HG02759 (cell line): ENCODE measurements at regions not wholly inside any gene's neighbourhood (a gene's known extent, or its start where the extent isn't known, plus 50 kb on each side); places are given as distances from the start of the nearest gene placed in this dataset.
"Not testable (repeated sequence)": the region's sequence is repeated elsewhere in the genome, so short reads cannot be mapped to it uniquely, and the experiment has no call there.

ENCODE experiments used
- ATAC-seq: cut with Tn5 transposase; IDR thresholded peaks from one replicate; pipeline ENCODE4 v1.9.1; 2021; ENCODE audit warnings: mild to moderate bottlenecking, moderate library complexity; ENCODE audit not compliant: unreplicated experiment

DNA sequence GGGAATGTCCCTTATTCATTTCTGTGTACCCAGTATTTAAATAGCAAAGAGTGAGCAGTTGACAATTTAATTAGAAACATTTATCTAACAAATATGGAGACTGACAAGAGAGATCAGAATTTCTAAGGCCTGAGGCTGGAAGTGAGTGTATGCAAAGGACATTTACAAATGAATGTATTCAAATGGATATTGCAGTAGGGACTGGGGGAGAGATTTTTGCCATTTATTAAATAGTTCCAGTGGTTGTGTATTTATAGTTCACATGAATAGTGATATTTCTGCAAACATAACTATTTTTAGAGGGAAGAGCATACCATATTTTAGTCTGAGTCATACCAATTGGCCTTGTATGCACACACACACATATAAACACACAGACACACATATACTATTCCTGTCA is 592.4 kb downstream of the GLUD2 start:
- ATAC-seq: no peak

- ATAC-seq: no peak
Measured at GRCh38 chrX:121641560-121641959, 594.1 kb downstream of the GLUD2 start.

GRCh38 chrX:121642415-121642814 is 595.0 kb downstream of the GLUD2 start:
- no peak for ATAC-seq

DNA sequence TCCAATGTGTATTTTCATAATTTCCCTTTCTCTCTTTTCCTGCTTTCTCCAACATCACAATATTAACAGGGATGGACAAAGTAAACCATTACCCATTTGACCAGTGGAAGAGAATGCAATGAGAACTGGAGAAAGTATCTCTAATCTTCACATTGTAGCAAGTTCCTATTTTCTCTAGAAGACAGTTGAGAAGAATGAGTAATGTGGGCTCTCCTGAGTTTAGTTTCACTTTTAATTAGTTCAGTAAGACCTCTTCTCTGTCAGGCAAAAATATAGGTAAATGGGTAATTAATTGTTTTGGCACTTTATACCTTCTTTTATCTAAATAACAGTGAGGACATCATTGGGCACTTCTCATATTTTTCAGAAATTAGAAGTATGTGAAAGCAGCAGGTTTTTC is 602.0 kb downstream of the GLUD2 start:
- no peak for ATAC-seq

- ATAC-seq: no peak
Measured at GRCh38 chrX:121655276-121655675, 607.9 kb downstream of the GLUD2 start.

GRCh38 chrX:121666171-121666570 is 618.8 kb downstream of the GLUD2 start:
- ATAC-seq: no peak

- no peak for ATAC-seq
Measured at GRCh38 chrX:121671649-121672048, 624.2 kb downstream of the GLUD2 start.

- ATAC-seq: not testable (repeated sequence)
Measured at GRCh38 chrX:121709236-121709635, 661.8 kb downstream of the GLUD2 start.

GRCh38 chrX:121733514-121733913 is 686.1 kb downstream of the GLUD2 start:
- ATAC-seq: no peak

GRCh38 chrX:121746105-121746504 is 698.7 kb downstream of the GLUD2 start:
- ATAC-seq: no peak

DNA sequence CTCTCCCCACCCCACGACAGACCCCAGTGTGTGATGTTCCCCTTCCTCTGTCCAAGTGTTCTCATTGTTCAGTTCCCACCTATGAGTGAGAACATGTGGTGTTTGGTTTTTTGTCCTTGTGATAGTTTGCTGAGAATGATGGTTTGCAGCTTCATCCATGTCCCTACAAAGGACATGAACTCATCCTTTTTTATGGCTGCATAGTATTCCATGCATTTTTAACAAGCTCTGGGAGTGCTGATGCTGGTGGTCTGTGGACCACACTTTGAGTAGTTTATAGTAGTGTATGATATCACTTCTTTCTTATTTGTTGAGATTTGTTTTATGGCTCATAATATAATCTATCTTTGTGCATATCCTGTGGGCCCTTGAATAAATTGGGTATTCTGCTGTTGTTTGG is 706.2 kb downstream of the GLUD2 start:
- ATAC-seq: not testable (repeated sequence)

DNA sequence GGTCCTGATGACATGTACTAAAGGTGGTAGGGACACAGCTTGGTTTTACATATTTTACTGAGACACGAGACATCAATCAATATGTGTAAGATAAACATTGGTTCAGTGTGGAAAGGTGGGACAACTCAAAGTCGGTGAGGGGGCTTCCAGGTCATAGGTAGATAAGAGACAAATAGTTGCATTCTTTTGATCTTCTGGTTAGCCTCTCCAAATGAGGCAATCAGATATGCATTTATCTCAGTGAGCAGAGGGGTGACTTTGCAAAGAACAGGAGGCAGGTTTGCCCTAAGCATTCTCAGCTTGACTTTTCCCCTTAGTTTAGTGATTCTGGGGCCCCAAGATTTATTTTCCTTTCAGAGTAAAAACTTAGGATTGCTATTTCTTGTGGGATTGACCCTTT is 706.9 kb downstream of the GLUD2 start:
- no peak for ATAC-seq

DNA sequence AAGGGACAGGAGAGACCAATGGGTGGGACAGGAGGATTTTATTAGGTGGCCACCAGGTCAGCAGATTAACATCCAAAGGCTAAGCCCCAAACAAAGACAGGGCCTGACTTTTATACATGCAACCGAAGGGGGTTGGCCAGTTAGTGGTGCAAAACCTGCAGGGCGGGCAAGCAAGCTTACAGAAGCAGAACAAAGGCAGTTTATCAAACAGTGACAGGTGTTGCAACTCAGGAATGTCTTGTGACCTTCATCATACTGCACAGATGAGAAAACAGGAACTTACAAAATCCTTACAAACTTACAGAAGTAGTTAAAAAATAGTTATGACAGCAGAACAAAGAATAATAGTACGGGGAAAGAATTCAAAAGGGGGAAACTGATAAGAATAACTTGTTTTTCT is 708.1 kb downstream of the GLUD2 start:
- no peak for ATAC-seq

DNA sequence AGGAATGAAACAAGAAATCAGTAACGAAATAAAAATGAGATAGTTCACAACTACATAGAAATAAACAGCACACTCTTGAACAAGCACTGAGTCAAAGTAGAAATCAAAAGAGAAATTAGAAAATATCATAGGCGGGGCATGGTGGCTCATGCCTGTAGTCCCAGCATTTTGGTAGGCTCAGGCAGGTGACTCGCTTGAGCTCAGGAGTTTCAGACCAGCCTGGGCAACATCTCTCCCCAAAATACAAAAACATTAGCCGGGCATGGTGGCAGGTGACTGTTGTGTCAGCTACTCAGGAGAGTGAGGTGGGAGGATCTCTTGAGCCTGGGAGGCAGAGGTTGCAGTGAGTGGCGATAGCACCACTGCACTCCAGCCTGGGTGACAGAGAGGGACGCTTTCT is 714.4 kb downstream of the GLUD2 start:
- ATAC-seq: no peak

DNA sequence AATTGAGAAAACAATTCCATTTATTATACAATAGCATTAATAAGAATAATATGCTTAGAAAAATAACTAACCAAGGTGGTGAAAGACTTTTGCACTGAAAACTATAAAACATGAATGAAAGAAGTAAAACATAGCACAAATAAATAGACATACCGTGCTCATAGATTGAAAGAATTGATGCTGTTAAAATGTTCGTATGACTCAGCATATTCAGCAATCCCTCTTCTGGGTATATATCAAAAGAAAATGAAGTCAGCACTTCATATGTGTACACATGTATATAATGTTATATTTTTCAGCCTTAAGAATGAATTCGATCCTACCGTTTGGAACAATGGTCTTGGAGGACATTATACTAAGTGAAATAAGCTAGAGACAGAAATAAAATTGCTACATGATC is 716.3 kb downstream of the GLUD2 start:
- ATAC-seq: no peak

DNA sequence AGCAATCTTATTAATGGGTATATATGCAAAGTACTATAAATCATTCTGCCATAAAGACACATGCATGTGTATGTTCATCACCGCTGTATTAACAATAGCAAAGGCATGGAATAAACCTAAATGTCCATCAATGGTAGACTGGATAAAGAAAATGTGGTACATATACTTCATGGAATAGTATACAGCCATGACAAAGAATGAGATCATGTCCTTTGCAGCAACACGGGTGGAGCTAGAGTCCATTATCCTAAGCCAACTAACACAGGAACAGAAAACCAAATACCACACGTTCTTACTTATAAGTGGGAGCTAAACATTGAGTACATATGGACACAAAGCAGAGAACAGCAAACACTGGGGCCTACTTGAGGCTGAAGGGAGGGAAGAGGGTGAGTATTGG is 720.8 kb downstream of the GLUD2 start:
- not testable (repeated sequence) for ATAC-seq

DNA sequence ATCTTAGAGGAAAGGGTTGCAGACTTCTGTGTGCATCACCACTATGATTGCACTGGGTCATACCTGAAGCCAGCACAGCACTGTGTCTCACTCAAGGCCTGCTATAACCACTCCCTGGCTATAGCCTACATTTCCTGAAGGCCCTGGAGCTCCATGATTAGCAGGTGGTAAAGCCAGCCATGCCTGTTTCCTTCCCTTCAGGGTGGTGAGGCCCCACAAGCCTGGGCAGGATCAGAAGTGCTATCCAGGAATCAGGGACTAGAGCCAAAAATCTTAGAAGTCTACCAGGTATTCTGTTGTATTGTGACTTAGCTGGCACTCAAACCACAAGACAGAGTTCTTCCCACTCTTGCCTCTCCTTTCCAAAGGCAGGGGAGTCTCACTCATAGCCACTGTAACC is 734.6 kb downstream of the GLUD2 start:
- no peak for ATAC-seq

DNA sequence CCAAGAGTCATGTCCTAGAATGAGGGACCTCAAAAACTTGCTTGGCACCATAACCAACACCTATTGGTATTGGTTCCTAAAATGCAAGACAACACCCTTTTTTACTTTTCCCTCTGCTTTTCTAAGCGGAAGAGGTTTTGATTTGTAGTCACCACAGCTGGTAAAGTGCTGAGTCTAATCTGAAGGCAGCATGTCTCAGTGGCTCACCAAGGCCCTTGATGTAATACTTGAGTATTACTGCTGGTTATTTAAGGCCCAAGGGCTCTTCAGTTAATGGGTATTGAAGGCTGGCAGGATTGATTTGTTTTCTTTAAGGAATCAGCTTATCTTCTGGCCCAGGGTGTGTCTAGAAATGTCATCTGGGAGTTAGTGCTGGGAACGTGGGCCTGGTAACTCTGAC is 735.1 kb downstream of the GLUD2 start:
- ATAC-seq: no peak

GRCh38 chrX:121782976-121783375 is 735.6 kb downstream of the GLUD2 start:
- no peak for ATAC-seq

GRCh38 chrX:121802881-121803412 is 755.5 kb downstream of the GLUD2 start:
- ATAC-seq: no peak

- no peak for ATAC-seq
Measured at GRCh38 chrX:121823406-121823805, 776.0 kb downstream of the GLUD2 start.

DNA sequence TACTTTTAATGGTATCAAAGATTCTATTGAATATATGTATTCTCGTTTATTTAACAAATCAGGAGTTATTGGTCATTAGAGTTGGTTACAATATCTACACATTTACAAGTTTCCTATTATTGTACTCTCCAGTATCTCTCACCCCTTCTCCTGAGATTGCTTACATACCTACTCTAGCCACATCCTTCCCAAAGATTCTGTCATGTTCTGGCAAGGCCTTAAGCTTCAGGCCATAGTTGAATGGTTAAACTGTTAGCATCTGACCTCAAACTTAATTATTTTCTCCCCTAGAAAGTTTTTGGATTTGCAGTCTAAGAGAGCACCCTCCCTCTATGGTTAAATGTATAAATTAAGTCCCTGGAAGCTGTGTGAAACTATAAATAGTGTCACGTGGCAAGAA is 784.2 kb downstream of the GLUD2 start:
- no peak for ATAC-seq

DNA sequence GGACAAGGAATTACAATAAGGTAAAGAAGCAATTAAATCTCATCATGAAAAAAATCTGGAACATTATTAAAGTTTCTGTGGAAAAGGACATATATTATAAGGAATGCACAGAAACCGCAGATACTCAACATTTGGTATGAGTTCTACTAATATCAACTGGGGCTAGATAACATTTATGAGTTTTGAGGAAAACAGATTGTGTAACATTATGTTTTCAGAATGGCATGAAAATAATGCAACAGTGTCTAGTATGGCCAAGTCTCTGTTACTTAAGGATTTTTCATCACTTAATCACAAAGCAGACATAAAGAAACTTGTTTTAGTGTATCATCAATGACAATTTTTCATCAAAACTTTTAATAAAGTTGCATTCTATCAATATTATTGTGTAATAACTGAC is 785.0 kb downstream of the GLUD2 start:
- ATAC-seq: no peak

DNA sequence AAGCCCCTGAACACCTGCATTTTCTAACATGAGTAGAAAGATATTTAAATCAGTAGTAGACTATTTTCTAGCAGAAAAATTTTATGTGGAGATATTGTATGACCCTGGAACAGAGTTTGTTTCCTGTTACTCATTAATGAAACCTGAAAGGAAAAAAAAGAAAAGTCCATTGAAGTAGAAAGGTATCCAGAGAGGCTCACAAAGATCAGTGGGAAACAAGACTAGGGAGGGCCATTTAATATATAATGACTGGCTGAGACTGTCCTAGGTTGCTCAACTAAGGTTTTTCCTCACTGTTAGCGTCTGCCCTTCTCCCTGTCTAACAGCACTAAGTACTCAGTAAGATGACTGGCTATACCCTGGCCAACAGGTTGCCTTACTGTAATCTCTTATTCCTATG is 788.6 kb downstream of the GLUD2 start:
- ATAC-seq: no peak
